Activated CD4-positive, alpha-beta T cell treated with anti-CD3 and anti-CD28 coated beads, Interleukin-2, amount 50 U/mL, for 24 hours (primary cell): ENCODE measurements at regions not wholly inside any gene's neighbourhood (a gene's known extent, or its start where the extent isn't known, plus 50 kb on each side); places are given as distances from the start of the nearest gene placed in this dataset.
"Not testable (repeated sequence)": the region's sequence is repeated elsewhere in the genome, so short reads cannot be mapped to it uniquely, and the experiment has no call there.

Experiments
- DNase-seq, 2 donors: peaks; one replicate each; pipeline ENCODE4 v3.0.0-alpha.2; 2020; ENCODE audit warnings: low read depth in 1 of 2, low spot score in 1 of 2

DNA sequence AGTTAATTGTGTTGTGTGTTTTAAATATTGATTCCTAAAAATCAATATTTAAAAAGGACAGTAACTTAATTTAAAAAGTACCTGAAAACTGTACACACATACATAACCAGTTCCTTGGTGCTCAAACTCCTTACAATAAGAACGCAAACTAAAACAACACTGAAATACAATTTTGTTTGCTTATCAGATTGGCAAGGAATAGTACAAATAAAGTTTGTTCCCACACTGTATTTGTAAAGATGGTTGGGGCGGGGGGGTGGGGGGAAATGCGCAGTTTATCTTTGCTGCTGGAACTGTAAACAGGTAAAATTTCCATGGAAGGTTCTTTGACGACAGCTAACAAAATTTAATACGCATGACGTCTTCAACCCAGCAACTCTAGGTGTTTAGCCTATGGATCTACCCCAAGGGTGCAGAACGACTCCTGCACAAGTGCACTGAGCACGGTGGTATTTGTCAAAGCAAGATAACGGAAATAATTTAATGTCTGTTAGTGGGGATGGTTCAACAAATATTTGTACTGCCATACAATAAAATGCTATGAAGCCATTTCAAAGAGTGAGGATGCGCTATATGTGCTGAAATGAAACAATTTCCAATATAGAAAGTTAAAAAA lies 96.5 kb downstream of the ING1 start:
- DNase-seq = no peak

DNA sequence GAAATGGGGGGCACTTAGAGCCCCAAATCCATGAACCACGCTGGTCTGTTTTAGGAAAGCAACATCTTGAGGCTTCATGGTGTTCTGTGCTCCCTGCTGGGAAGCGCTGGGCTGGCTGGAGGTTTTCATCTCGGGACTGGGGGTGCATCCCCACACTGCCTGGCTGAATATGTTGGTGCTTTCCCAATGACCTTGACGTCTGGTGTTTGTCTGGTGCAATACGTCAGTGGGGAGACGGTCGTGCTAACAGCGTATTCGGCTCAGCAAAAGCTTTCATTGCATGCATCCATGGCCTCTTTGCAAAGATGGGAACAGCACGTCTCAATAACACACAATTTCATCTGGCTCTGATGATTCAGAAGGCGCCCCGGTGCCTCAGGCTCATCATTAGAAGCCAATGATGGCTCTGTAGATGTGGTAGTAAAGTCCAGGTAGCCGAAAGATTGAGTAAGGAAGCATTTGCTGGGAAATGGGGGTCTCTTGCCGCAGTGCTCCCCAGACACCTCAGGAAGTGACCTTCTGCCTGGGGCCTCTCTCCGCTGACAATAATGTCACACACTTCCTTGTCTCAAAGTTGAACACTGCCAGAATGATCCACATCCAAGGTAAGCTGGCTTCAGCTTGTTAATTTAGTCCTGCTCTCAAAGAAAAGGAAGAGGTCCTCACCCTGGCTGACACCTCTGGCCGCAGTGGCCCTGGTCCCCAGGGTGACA lies 97.7 kb downstream of the ING1 start:
- DNase-seq = no peak

DNA sequence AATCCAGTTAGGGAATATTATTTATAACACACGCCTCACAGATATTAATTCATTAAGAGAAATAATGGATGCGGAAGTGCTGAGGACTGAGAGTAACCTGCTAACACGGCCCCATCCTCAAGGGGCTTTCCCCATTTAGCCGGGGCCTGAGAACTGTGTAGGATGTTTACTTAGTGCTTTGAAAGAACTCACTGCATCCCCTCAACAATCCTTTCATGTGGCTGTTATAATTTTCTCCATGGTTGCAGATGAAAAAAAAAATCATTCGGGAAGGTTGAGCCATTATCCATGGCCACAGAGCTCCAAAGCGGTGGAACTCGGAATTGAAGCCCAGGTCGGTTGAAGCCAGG lies 98.2 kb downstream of the ING1 start:
- no peak for DNase-seq

DNA sequence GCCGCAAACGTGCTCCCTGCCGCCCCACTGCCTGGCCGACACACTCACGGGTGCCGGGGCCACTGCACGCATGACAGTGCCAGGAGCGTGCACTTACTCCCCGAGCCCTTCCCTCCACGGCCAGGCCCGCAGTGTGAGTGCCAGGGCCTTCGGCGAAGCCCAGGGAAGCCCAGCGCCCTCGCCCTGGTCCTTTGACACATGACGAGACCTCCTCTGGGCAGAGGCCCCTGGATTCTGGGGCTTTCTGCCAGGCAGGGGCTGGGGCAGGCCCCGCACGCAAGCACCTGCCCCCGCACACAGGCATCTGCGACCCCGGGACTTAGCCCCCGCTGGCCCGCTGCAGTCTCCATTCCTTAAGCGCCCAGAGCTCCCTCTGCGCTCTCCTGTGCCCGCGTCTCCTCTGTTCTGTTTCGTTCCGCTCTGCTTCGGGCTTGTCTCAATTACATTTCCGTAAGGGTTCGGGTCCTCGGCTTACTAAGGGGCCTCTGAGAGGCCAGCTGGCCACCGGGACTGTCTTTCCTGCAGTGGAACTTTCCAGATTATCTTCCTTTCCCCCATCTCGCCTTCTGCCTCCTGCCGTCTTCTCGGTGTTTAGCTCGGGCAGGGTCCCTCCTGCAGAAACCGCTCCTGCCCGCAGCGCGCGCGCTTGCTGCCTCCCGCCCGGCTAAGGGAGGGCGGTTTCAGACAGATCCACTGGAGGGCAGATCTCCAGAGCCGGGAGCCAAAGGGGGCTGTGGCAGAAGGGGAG lies 98.8 kb downstream of the ING1 start:
- DNase-seq = no peak

DNA sequence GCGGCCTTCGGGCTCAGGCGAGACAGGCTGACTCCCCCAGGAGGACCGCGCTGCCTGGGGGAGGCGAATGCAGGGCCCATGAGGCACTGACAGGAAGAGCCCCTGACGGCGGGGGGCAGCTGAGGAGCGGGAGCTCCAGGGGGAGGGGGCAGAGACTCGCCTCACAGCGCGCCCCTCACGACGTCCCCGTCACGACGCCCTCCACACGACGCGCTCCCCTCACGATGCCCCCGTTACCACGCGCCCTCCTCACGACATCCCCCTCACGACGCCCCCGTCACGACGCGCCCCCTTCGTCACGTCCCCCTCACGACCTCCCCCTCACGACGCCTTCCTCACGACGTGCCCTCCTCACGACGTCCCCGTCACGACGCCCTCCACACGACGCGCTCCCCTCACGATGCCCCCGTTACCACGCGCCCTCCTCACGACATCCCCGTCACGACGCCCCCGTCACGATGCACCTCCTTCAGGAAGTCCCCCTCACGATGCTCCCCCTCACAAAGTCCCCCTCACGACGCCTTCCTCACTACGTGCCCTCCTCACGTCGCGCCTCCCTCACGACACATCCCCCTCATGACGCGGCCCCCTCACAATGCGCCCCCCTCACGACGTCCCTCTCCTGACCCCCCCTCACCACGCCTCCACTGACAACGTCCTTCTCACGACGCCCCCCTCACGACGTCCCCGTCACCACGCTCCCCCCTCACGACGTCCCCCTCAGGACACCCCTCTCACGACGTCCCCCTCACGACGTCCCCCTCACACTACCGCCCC lies 99.6 kb downstream of the ING1 start:
- no peak for DNase-seq

DNA sequence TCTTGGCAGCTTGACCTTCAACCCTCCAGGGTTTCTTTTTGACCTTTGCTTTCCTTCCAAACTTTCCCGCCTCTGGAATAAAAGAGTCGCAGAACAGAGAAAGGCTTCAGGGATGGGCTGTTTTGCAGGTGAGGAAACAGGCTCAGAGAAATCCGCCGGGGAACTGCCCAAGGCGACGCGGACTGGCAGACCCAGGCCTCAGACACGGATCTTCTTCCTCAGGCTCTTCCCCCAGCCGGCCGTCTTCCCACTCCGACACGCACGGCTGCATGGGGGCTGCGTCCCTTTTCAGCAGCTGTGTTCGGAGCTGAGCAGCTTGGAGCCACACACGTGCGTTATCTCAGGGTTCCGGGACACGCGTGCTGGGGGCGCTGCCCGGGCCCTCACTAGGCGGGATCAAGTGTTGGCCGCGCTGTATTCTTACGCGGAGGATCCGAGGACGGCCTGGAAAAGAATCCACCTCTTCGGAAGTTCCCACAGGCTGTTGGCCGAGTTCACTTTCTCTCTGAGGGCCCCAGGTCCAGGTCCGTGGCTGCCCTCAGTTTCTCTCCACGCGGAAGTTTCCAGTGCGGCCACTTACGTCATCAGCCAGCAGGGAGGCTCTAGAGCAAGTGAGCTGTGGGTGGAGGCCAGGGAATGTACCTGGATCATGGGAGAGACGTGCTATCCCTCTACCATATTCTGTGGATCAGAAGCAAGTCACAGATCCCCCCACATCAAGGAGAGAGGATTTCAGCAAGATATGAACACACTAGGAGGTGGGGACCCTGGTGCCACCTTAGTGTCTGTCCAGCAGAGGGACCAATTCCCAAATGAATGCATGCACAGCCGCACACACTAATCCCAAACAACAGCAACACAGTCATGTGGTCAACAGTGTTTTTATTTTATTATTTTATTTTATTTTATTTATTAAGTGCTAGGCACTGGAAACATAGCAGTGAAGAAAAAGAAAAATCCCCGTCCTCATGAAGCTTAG lies 100.4 kb downstream of the ING1 start:
- DNase-seq = no peak

DNA sequence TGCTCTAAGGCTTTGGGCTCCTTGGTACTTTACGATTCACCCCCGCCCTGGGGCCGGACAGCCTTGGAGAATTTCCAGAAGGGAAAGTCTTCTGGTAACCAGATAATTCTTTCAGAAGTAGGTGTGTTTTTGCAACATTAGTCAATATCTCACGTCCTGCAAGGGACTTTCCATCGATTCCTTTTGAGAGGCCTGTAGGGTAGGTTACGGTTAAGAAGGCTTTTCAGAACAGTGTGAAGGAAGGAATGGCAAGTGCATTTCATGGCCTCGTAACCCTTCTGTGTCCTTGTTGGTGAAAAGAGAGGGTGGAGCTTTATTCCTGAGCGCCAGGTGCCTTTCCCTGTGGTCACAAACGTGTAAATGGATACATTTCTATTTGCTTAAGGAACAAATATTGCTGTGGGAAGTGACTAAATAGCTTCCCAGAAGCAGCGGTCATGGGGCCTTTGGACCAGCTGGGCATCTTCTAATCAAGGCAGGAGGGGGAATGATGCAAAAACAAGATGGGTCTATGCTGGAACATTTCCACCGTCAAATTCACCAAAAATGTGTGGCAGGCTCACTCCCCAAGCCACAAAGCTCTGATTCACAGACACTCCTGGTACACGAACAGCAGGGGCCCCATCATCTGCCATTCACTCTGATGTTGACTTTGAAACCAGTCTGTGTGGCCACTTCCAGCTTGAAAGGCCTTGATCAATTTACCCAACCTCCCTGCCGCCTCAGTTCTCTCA lies 99.2 kb downstream of the ANKRD10 start:
- no peak for DNase-seq

DNA sequence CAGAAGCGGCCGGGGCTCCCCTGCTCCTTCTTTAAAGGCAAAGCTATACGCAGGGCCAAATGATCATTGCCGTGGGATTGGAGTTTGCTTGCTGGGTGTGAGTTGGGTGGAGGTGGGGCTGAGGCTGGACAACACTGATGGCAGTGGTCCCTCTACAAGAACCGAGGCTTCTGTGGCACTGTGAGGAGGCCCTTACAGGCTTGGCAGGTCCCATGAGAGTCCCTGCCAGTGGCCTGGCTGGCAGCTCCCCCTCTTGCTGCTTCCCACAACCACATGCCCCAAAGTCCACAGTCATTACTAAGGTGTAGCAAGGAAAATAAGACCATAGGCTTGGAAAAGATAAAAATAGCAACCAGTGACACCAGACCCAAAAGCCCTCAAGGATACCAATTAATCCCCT lies 98.4 kb downstream of the ANKRD10 start:
- no peak for DNase-seq

DNA sequence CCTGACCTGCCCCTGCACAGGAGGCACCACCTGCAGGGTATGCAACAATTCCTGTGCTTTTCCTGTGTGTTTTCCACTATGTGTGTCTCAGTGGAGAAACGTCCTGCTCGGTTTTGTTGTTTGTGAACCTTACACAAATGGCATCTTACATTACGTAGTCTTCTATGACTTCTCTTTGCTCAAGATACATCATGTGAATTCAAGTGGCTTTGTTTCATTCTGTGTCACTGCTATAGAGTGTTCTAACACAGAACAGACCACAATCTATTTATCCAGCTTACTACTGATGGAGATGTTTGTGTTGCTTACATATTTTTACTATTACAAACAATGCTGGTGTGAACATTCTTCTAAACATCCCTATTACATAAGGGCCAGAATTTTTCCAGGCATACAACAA lies 97.7 kb downstream of the ANKRD10 start:
- DNase-seq = no peak

DNA sequence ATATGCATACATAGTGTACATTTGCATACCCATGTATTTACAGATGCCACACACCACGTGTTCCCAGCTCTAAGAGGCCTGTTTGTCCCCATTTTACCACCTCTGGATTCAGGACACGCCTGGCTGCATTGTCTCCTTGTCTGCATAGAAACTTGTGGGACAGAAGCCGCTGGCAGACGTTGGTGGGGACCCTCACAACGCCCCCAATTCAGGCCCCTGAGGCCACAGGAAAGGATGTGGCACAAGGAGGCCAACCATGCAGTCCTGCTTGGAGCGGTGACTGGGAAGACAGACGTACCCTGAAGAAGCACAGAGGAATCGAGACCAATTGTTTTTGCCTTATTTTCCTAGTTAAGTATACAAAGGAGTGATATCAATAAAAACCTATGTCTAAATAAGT lies 96.1 kb downstream of the ANKRD10 start:
- no peak for DNase-seq

DNA sequence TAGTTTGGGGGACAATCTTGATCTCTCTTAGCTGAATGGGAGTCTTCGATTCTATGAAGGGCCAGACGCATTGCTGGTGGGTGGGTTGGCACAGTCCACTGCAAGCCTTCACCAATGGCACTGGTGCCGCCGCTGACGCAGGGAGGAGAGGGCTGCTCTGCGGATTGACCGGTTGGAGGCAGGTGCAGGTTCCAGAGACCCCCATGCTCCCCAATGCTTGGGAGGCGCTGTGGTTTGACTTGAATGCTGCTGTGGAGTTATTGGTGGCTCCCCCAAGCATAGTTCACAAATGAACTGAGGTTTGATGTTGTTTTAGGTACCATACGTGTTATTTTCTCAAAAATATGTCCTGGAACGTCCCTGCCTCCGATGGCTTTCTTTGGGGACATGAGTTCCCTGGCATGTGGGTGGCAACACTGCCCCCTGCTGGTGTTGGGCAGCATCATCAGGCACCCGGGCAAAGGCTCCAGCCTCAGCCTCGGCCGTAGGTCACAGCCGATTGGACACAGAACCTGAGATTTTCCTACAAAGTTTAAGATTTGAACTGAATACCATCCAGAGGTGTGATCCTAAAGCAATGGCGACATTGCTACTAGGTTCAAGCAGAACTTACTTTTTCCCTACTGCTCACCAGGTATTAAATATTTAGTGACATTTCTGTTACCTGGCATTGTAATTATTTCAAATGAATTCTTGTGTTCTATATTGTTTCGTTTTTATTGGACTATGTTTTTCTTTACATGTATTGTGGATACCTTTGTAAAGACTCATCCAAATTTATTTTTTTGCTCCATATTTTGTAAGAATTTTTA lies 95.5 kb downstream of the ANKRD10 start:
- peak; percentile 60 to 66 for DNase-seq

DNA sequence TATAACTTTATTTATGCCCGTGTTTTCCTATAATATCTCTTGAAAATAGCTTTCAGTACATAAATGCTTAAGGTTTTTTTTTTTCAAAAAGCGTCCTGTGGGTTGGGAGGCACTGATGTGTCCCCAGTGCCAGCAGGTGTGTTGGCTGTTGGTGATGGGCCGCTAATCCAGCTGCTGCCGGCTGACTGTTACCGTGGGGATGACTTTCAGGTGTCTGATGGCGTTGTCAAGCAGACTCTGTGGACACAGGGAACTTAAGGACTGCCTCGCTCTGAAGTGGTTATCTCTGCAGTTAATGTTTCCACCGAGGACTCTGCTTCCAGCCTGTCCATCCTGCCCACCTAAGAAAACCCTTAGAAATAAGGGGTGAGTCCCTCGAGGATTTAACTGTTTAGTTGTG lies 94.5 kb downstream of the ANKRD10 start:
- DNase-seq = no peak

DNA sequence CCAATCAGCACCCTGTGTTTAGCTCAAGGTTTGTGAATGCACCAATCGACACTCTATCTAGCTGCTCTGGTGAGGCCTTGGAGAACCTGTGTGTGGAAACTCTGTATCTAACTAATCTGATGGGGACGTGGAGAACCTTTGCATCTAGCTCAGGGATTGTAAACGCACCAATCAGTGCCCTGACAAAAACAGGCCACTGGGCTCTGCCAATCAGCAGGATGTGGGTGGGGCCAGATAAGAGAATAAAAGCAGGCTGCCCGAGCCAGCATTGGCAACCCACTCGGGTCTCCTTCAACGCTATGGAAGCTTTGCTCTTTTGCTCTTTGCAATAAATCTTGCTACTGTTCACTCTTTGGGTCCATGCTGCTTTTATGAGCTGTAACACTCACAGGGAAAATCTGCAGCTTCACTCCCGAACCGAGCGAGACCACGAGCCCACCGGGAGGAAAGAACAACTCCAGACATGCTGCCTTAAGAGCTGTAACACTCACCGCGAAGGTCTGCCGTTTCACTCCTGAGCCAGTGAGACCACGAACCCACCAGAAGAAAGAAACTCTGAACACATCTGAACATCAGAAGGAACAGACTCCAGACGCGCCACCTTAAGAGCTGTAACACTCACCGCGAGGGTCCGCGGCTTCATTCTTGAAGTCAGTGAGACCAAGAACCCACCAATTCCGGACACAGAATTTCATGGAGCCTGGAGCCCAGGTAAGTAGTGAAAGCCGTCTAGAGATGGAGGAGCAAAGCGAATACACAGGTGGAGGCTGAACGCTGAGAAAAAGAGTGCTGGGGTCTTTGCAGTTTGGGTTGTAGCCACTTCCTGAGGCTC lies 92.8 kb downstream of the ANKRD10 start:
- DNase-seq = not testable (repeated sequence)

DNA sequence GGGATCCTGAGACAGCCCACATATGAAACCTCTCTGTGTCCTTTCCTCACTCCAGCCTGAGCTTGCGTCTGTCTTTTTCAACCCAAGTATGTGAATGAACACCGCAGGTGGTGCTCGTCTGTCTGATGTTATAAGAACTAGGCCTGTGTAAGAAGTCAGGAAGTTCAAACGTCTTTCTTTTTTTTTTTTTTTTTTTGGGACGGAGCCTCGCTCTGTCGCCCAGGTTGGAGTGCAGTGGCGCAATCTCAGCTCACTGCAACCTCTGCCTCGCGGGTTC lies 92.3 kb downstream of the ANKRD10 start:
- no peak for DNase-seq

DNA sequence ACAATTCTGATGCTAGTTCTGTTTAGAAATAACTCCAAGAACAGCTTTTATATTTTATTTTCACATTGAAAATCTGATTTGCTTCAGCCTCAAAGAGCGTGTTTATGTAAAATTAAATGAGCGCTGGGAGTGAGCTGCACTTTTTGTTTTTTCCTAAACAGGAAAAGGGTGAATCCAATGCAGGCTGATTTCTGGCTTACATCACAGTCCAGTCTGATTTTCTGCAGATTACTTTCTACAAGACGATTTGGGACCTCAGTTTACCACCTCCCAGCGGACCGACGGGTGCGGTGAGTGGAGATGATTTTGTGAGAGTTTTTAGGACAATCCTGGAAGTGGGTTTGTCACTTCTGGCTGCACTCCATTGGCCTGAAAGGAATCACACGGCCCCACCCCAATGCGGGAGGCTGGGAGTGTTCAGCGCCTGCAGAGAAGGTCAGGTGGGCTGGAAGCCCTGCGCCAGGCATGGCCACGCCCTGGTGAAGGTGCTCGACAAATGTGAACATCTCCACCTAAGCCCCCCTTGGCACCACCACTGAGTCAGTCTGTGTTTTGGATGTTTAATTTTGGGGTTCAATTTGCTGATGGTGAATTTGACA lies 90.1 kb downstream of the ANKRD10 start:
- no peak for DNase-seq

DNA sequence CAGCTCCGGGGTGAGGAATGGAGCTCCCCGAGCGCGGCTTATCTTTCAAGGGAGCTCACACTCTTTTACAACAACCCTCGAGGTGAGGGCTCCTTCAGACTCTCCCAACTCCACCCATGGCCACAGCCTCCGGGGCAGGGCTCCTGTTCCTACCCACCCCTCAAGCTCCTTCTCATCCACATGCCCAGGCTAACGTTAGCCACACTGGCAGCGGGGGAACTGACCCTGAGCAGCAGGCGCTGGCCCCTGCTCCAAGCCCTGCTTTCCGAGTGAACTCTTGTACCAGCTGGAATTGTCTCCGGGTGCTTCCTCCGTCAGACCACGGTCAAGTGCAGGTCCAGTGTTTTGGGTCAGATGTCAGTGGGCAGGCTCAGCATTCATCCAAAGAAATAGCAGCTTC lies 89.4 kb downstream of the ANKRD10 start:
- no peak for DNase-seq

DNA sequence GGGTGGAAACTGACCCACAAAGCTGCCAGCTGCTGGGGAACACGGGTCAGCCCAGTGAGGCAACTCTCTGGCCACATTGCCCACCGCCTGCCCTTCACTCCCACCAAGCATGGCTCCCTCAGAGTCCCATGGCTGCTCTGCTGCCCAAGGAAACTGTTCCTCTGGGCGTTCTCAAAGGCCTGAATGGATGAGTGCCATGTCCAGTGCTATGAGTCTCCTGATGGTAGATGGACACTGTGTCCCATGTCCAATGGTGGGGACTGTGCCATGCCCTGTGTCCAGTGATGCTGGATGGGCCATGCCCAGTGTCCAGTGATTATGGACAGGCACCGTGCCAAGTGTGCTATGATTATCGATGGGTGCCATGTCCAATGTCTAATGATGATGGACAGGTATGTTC lies 88.8 kb downstream of the ANKRD10 start:
- DNase-seq = no peak
